GM21529 (cell line): ENCODE measurements at regions not wholly inside any gene's neighbourhood (a gene's known extent, or its start where the extent isn't known, plus 50 kb on each side); places are given as distances from the start of the nearest gene placed in this dataset.

ENCODE experiments used
- ATAC-seq: cut with Tn5 transposase; IDR thresholded peaks from one replicate; pipeline ENCODE4 v1.9.1; 2021; ENCODE audit not compliant: unreplicated experiment

DNA sequence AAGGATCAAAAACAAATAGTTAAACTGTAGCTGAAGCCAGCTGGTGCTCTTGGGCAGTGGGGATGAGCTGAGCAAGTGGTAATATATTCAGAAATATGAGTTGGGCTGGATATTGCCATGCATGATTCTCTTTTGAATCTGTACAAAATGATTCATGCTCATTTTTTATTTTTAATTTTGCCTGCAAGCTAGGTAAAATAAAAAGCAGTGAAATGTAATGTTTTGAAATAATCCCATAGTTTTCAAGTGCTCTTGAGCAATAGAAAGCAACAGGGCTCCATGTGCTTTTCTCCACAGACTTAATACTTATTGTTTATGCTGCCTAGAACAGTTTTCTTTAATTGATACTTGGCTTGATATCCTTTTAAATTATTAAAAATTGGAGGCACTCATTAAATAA, 489.3 kb downstream of the TLE4 start:
- no peak for ATAC-seq

DNA sequence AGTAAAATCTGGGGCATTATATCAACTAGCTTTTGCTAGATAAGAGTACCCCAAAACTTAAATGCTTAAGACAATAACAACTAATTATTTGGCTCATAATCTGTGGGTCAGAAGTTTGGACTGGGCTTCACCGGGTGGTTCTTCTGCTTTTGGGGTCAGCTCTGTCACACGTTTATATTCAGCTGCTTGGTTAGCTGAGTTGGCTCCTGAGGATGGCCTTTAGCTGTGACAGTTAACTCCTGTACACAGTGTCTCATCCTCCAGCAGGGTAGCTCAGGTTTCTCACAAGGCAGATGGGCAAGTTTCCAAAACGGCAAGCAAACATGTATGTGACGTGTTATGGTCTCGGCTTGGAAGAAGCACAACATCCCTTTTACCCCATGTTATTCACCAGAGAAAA, 488.2 kb downstream of the TLE4 start:
- no peak for ATAC-seq

DNA sequence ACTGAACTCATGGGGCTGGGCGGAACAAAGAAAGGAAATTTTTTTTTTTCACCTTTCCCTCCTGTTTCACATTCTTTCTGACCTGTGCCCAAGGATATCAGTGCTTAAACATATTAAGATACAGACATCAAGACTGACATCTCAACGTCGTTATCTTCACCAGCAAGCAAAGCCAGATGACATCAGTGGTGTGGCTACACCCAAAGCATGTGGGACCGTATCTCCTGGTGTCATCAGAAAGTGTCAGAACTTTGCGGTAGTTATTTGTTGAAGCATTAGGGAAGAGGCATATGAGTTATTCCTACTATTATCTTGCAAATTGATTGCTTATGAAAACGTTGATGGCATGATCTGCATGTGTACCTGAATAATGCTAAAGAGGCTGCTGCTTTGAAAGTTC, 487.4 kb downstream of the TLE4 start:
- ATAC-seq: no peak

DNA sequence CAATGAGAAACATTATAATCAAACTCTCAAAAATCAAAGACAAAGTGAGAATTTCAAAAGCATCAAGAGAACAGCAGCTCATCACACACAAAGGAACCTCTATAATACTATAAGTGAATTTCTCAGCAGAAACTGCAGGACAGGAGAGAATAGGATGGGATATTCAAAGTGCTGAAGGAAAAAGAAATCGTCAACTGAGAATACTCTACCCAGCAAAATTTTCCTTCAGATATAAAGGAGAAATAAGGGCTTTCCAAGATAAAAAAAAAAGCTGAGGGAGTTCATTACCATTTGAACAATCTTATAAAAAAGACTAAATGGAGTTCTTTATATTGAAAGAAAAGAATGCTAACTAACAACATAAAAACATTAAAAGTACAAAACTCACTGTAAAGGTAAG, 481.1 kb downstream of the TLE4 start:
- no peak for ATAC-seq

DNA sequence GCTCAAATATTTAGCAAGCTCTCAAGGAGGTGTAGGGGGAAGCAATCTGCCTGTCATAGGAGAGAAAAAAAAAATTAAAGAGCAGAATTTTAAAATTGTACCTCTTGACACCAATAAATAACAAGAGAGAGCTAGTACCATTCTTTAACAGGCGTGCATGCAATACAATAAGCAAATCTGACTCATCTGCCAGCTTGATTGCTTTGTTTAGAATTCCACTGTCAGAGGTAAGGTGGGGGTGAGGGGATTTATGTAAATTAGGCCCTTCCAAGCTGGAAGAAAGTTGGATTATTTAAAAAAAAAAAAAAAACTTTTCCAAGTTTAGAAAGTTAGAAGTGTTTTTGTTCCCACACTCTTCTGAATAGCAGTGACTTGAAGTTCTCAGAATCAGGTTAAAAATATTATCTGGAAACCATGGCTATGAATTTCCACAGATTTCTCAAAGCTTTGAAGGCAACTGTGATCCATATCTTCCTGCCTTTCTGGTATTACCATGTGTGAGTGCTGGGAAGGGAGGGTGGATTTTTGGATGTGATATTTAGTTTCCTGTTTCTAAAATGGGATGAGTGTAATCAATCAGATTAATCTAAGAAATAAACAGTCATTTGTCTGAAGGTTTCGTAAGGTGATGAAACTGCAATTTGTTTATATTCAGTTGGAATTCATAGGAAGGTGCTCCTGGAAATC, 477.5 kb downstream of the TLE4 start:
- no peak for ATAC-seq

DNA sequence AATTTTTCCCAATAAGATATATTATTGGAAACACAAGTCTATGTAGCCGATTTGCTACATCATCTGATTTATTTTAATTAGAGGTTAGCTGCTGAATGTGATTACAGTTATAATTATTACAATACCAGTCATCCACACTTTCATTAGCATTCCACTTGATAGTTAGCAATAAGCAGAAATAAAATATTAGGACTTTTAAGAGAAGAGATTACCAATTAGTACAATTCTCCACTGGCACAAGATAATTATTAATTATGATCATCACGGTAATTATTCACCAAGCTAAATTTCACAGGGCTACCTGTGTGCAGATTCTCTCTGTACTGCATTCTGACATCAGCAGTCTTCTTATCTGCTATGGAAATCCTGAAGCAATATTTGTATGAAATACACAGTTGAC, 474.7 kb downstream of the TLE4 start:
- no peak for ATAC-seq

DNA sequence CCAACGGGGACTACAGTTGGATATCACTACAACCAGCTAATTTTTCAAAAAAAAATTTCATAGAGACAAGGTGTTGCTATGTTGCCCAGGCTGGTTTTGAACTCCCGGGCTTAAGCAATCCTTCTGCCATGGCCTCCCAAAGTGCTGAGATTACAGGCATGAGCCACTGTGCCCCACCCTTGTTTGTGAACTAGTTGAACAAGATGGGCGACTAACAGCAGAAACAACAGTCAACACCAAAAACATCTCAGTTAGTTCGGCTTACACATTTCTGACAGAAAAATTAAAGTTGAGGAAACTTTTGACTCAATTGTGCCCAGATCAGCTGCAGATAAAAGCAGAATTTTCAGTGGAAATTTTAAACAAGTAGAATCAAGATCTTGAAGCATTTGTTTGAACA, 470.1 kb downstream of the TLE4 start:
- ATAC-seq: no peak

DNA sequence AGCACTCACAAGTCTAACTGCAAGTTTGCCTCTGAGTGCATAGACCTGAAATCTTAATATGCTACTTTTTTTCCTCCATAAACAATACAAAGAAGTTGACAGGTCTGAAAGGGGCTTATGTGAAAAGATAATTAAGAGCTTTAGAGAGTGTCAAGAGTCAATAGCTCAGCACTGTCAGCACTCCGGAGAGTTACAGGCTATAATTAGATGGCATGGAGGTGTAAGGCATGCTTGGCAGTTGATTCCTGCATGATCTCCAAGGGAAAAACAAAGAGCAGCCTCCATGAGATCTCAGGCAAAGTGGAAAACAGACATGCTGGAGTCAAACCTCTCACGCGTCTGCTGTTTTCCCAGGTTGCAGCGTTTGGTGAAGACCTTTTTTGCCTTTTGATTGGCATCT, 468.7 kb downstream of the TLE4 start:
- ATAC-seq: no peak

DNA sequence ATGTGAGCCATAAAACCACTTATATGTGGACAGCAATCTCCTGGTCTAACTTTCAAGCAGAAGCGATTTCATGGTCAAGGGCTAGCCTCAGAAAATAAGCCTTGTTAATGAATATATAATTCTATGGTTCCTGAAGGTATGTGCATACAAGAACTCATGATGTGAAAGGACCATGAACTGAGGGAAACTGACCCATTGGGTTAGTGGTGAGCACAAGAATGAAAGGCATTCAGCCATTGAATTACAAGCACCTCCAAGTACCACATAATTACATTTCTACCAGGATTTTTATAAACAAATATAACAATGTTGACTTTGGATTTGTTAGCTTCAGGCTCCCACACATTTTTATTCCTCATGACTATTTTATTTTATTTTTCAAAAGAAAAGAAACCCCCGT, 459.0 kb downstream of the TLE4 start:
- no peak for ATAC-seq

DNA sequence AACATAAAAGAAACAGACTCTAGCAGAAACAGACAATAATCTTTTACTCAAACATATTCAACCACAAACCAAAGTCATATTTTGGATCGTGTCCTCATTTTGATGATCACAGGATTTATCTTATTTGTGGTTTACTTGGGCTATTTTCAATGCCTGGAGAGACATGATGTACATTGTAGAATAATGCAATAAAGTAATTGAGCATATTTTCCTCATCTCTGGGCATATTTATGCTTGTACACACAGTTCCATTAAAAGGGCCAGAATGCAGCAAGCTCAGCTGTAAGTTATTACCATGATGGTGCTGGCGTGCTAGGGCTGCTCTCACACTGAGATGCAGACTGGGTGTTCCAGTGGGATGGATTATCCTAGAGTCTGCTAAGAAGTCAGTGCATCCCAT, 456.7 kb downstream of the TLE4 start:
- ATAC-seq: no peak

DNA sequence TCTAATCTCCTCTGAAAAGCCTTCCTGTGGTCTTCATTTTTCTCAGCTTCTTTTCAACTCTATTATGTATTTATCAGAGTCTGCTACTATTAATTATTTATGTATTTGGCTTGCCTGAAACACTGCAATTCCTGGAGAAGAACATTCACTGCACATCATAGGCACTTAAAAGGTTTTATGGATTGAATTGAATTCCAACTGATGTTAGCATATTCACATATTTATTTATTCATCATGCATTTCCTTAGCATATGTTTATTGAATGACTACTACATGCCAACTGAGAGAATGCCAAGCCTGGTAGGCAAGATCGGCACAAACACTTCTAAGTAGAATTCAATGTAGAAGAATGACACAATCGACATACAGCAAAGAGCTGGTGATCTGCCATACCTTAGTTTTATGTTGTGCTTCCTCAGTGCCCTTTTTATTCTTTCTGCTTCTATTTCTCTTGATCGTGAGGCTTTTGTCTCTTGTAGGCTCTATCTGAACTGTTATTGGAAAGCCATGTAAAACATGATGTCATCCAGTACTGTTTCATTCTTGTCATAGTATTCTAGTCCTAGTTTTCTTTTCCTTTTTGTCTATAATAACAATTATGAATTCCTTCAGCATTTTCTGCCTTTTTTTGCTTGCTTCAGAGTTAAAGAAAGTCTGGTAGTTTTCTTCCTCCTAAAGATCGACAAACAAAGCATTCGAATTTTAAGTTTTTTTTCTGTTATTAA, 454.2 kb downstream of the TLE4 start:
- no peak for ATAC-seq

DNA sequence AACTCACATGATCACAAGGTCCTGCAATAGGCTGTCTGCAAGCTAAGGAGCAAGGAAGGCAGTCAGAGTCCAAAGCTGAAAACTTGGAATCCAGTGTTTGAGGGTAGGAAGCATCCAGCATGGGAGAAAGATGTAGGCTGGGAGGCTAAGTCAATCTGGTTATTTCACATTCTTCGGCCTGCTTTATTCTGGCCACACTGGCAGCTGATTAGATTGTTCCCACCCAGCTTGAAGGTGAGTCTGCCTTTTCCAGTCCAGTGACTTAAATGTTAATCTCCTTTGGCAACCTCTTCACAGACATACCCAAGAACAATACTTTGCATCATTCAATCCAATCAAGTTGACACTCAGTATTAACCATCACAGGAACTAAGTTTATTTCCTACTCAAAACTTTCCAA, 453.4 kb downstream of the TLE4 start:
- ATAC-seq: no peak

DNA sequence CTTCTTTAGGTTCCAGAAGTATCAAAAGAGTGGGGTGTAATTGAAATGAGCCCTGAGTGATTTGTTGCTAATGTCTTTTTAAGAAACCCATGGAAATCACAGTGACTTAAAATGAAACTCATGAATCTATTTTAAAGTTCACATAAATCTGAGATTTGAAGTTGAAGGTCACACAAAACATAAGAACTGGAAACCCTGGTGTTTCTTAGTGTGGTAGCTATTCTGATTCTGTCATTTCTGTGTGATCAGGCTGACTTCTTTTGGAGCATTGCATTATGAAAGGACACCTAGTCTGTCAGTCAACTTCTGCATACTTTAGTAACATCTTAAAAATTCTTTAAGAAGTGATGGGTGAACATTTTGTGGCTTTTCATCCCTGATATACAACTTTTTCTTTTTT, 448.8 kb downstream of the TLE4 start:
- ATAC-seq: peak; percentile 45

DNA sequence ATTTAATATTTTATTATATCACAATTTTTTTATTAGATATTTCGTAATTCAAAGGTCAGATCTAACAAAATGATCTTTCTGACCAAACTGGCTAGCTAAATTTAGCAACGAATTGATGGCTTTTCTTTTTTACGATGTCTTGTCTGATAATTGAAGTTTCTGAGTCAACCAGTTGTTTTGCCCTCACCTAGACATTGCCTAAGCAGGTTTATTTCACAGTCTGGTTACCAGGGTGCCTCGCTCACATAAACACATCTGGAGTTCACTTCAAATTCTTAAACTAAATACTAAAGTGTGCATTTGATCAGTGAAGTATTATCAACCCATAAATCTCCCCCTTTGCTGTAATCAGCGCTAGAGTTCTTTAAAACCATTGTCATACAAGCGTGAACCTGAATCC, 448.3 kb downstream of the TLE4 start:
- ATAC-seq: no peak

DNA sequence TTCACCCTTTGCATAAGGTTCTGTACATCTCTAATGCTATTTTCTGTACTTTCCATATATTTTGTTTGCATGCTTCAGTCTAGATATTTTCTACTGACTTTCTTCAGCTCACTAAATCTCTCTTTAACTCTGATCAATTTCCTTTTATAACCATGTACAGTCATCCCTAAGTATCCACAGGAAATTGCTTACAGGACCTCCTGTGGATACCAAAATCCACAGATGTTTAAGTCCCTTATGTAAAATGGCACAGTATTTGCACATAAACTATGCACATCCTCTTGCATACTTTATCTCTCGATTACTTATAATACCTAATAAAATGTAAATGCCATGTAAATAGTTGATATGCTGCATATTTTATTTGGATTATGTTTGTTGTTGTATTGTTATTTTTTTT, 442.1 kb downstream of the TLE4 start:
- ATAC-seq: no peak

DNA sequence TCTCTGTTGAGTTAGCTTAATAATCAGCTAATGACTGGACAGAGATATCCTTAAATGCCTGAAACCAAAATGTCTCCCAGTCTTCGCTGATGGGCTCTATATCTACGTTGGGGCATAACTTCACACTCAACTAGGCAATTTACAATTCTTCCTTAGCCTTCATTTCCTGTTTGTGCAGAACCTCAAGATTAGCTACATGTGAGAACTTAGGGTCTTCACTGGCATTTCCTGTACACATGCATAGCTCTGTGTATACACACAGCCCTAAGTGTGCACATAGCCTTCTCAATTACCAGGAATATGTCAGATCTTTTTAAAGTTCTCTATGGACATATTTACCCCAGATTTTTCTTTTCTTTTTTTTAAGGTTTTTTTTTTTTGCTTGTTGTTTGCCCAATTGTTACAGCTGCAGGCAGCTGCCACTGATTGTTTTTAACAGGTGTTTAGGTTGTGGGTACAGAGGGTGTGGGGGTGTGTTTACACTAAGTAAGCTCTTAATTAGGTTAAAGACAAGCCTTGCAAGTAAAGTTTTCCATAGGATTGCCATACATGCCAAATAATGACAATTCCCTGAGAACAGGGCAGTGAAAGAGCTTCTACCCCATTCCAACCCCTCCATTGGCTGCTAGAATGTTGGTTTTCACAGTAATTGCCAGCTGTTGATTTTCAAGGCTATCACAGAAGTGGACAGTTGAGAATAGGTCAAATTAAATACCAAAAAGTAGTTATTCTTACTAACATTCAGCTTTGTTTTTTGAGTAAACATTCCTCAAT, 441.0 kb downstream of the TLE4 start:
- ATAC-seq: no peak

DNA sequence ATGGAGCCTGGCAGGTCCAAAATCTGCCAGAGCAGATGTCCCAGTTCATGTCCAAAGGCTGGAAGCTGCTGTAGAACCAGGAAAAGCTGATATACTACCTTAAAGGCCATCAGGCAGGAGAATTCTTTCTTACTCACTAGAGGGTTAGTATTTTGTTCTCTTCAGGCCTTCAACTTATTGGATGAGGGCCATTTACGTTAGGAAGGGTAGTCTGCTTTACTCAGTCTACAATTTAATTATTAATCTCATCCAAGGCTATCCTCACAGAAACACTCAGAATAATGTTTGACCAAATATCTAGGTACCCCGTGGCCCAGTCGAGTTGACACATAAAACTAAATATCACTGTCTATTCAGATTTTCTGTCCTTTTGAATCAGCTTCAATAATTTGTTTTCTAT, 437.4 kb downstream of the TLE4 start:
- no peak for ATAC-seq

DNA sequence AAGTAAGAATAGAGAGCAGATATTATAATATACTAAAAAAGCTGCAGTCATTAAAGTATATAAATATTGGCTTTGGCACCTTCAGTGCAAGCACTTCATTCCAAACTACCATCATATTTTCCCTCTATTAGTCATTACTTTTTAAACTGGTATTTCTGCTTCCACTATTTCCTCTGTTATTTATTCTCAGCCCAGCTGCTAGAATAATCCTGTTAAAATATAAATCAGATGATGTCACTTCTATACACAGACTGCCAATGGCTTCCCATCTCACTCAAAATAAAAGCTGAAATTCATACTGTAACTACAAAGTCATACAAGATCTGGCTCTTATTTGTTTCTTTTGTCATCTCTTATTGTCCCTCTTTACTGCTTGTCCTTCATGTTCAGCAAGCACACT, 432.9 kb downstream of the TLE4 start:
- no peak for ATAC-seq

DNA sequence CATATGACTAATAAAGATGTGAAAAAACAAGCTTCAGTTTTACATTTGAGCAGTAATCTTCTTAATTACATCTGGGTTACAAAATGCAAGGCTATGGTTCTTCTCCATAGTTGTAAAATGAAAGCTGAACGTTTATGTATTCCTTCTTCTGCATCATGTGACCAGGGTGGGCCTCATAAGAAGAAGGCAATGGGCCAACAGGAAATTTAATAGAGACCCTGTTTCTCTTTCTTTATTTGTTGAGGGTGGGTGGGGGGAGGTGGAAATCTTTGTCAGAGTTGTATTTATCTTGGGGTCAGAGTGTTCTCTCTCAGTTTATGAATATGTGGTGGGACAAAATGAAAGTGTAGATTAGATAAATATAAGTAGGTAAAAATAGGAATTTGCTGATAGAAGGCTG, 418.8 kb downstream of the TLE4 start:
- ATAC-seq: no peak

DNA sequence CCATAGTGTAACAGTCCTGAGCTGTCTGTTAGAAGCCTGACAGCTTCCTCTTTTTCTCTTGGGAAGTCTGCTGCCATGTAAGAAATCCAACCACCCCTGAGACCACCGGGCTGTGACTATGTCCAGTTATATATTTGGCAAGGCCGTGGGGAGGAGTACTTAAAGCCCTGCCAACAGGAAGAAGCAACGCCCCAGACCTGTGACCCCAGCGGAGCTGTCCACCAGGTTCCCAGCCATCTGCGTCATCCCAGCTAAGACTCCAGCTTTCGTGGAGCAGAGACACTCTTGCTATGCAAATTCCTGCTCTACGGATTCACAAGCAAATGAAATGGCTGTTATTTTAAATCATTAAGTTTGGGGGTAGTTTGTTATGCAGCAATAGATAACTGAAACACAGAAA, 417.3 kb downstream of the TLE4 start:
- ATAC-seq: no peak

DNA sequence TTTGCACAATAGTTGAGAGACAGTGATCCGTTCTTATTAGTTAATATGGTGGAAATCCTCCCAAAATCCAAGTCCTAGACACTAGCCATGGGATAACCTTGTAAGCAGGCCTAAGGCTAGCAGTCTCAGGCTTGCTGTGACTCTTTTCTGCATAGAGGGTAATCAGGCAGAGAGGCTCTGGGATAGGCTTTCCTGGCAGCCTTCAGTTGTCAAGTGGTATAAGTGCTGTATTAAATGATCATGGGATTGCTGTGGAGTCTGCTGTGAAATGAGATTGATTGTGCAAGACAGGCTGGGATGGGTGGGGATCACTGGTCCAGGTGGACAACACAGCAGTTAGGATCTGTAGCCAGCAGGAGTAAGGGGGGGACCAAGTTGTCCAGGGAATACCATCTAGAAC, 416.4 kb downstream of the TLE4 start:
- ATAC-seq: no peak

DNA sequence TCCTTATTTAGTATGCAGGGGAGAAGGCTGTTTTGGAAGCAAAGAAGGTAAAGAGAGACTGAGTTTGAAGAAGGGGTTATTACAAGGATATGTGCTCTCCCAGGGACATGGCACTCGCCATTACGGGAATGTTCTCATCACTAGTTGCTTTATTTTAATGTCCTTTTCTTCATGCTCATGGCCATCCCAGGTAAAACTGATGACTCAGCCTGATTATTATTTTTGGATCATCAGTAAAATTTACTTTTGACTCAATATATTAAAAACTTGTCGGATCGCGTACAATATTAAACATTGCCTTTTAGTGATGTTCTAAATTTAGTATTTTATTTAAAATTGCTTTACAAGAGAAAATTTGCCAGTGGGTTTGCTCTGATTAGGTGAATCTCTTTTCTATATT, 414.7 kb downstream of the TLE4 start:
- no peak for ATAC-seq
